C4-2B (cell line): ENCODE measurements at regions not wholly inside any gene's neighbourhood (a gene's known extent, or its start where the extent isn't known, plus 50 kb on each side); places are given as distances from the start of the nearest gene placed in this dataset.

Experiments used
- H3K27ac ChIP-seq: fragments of 450-650 bp; 2 replicates; pipeline ENCODE4 v1.5.1; 2017
- ZFX ChIP-seq: fragments of 450-650 bp; IDR thresholded peaks from 2 replicates; pipeline ENCODE4 v1.6.1; 2017
- TF ChIP-seq, protein P1 (sequence below): fragments of 450-650 bp; conservative IDR thresholded peaks from 2 replicates; pipeline ENCODE4 v1.5.1; 2017; ENCODE audit warnings: mild to moderate bottlenecking

DNA sequence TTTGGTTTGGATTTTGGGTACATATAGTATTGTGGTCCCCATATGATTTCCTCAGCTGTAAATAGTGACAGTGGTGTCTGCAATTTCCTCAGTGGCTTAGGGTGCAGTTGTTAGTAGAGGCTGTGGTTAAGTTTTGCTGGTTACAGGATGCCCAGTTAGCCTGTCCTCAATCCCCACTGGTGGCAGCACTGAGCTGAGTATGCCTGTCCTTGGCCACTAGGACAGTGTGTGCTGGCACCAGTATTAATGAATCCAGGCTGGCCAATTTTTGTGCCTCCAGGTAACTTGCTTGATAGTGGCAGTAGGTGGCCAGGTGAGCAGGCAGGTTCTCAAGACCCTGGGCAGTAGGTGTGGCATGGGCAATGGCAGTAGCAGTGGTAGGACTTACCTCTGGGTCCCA lies 973.1 kb downstream of the TMEM182 start:
- no peak for TF ChIP-seq ZFX
- TF ChIP-seq, protein P1, sequence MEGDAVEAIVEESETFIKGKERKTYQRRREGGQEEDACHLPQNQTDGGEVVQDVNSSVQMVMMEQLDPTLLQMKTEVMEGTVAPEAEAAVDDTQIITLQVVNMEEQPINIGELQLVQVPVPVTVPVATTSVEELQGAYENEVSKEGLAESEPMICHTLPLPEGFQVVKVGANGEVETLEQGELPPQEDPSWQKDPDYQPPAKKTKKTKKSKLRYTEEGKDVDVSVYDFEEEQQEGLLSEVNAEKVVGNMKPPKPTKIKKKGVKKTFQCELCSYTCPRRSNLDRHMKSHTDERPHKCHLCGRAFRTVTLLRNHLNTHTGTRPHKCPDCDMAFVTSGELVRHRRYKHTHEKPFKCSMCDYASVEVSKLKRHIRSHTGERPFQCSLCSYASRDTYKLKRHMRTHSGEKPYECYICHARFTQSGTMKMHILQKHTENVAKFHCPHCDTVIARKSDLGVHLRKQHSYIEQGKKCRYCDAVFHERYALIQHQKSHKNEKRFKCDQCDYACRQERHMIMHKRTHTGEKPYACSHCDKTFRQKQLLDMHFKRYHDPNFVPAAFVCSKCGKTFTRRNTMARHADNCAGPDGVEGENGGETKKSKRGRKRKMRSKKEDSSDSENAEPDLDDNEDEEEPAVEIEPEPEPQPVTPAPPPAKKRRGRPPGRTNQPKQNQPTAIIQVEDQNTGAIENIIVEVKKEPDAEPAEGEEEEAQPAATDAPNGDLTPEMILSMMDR, result peak; percentile 3; the same call in 1 of the 2 replicates
- H3K27ac ChIP-seq, result no peak overlapping the region

GRCh38 chr2:103738108-103738507 lies 976.3 kb downstream of the TMEM182 start:
- no peak overlapping the region for H3K27ac ChIP-seq
- TF ChIP-seq ZFX, result no peak
- TF ChIP-seq, protein P1, result no peak

GRCh38 chr2:103738606-103739005 lies 976.8 kb downstream of the TMEM182 start:
- no peak overlapping the region for H3K27ac ChIP-seq
- no peak for TF ChIP-seq ZFX
- TF ChIP-seq, protein P1, result no peak

GRCh38 chr2:103739186-103739585 lies 977.4 kb downstream of the TMEM182 start:
- H3K27ac ChIP-seq, result no peak overlapping the region
- TF ChIP-seq ZFX, result no peak
- TF ChIP-seq, protein P1, result no peak

GRCh38 chr2:103739921-103740320 lies 978.1 kb downstream of the TMEM182 start:
- no peak overlapping the region for H3K27ac ChIP-seq
- TF ChIP-seq, protein P1, result no peak
- TF ChIP-seq ZFX, result no peak

- H3K27ac ChIP-seq, result no peak overlapping the region
- TF ChIP-seq ZFX, result no peak
- TF ChIP-seq, protein P1, result no peak
These were observed 978.8 kb downstream of the TMEM182 start for GRCh38 chr2:103740631-103741030.

- TF ChIP-seq, protein P1, result no peak
- no peak for TF ChIP-seq ZFX
- H3K27ac ChIP-seq, result no peak overlapping the region
These were observed 981.4 kb downstream of the TMEM182 start for GRCh38 chr2:103743195-103743594.
